EH (cell line): ENCODE measurements at regions not wholly inside any gene's neighbourhood (a gene's known extent, or its start where the extent isn't known, plus 50 kb on each side); places are given as distances from the start of the nearest gene placed in this dataset.
"Not testable (repeated sequence)": the region's sequence is repeated elsewhere in the genome, so short reads cannot be mapped to it uniquely, and the experiment has no call there.

Source experiments
- DNase-seq: peaks from one replicate; pipeline ENCODE4 v3.0.0-alpha.2; 2015; ENCODE audit warnings: low read depth

- DNase-seq: no peak
Observed at GRCh38 chr12:87332987-87333726, 696.0 kb downstream of the C12orf50 start.

GRCh38 chr12:87330071-87330555 is 699.1 kb downstream of the C12orf50 start:
- DNase-seq: not testable (repeated sequence)

GRCh38 chr12:87329076-87329863 is 699.9 kb downstream of the C12orf50 start:
- no peak for DNase-seq

GRCh38 chr12:87323369-87323768 is 705.8 kb downstream of the C12orf50 start:
- DNase-seq: no peak

- DNase-seq: no peak
Observed at GRCh38 chr12:87320724-87321123, 708.5 kb downstream of the C12orf50 start.

- no peak for DNase-seq
Observed at GRCh38 chr12:87317302-87317701, 711.9 kb downstream of the C12orf50 start.

- no peak for DNase-seq
Observed at GRCh38 chr12:87311206-87311605, 718.0 kb downstream of the C12orf50 start.

- no peak for DNase-seq
Observed at GRCh38 chr12:87310126-87310525, 719.1 kb downstream of the C12orf50 start.

- no peak for DNase-seq
Observed at GRCh38 chr12:87305481-87305880, 723.7 kb downstream of the C12orf50 start.

GRCh38 chr12:87304406-87304805 is 724.8 kb downstream of the C12orf50 start:
- no peak for DNase-seq

- no peak for DNase-seq
Observed at GRCh38 chr12:87303396-87304012, 725.7 kb downstream of the C12orf50 start.

- DNase-seq: no peak
Observed at GRCh38 chr12:87302126-87302745, 727.0 kb downstream of the C12orf50 start.

- no peak for DNase-seq
Observed at GRCh38 chr12:87290505-87290904, 738.7 kb downstream of the C12orf50 start.

- DNase-seq: no peak
Observed at GRCh38 chr12:87283886-87284285, 745.3 kb downstream of the C12orf50 start.

- no peak for DNase-seq
Observed at GRCh38 chr12:87283111-87283510, 746.1 kb downstream of the C12orf50 start.

GRCh38 chr12:87280893-87281292 is 748.3 kb downstream of the C12orf50 start:
- DNase-seq: no peak

GRCh38 chr12:87280356-87280755 is 748.8 kb downstream of the C12orf50 start:
- no peak for DNase-seq

- no peak for DNase-seq
Observed at GRCh38 chr12:87274594-87275245, 754.5 kb downstream of the C12orf50 start.

GRCh38 chr12:87272851-87273250 is 756.4 kb downstream of the C12orf50 start:
- DNase-seq: no peak

GRCh38 chr12:87270919-87271318 is 758.3 kb downstream of the C12orf50 start:
- no peak for DNase-seq

- DNase-seq: no peak
Observed at GRCh38 chr12:87266305-87266704, 762.9 kb downstream of the C12orf50 start.

- no peak for DNase-seq
Observed at GRCh38 chr12:87259391-87259790, 769.8 kb downstream of the C12orf50 start.
